ENCODE measurements at regions not wholly inside any gene's neighbourhood (a gene's known extent, or its start where the extent isn't known, plus 50 kb on each side); places are given as distances from the start of the nearest gene placed in this dataset.

GRCh38 chr6:47109281-47109680 is 67.1 kb upstream of the ADGRF1 start:
- Histone ChIP-seq H3K4me1 (ENCODE audit: control insufficient read depth, insufficient read depth, low read length) (no peaks in the 10 kb centered on the region), H3K36me3 (ENCODE audit: control insufficient read depth, insufficient read depth, low read length) (no peaks in the 10 kb centered on the region), H3K27ac (ENCODE audit: low read depth, low read length) (no peak overlapping the region), H3K4me3 (ENCODE audit: low read depth, low read length) (no peak overlapping the region), H3K27me3 (ENCODE audit: control insufficient read depth, insufficient read depth, low read length) (no peaks in the 10 kb centered on the region), H3K9me3 (ENCODE audit: control insufficient read depth, insufficient read depth, low read length) (no peaks in the 10 kb centered on the region)
- DNase-seq (ENCODE audit: low read depth in 4 of 6, low spot score in 6 of 6), result no peak
- 63% methylated on average over 1 of the region's 2 CpGs for WGBS (ENCODE audit: insufficient coverage)

GRCh38 chr6:47106721-47107197 is 64.6 kb upstream of the ADGRF1 start:
- Histone ChIP-seq H3K4me1 (ENCODE audit: control insufficient read depth, insufficient read depth, low read length) (no peaks in the 10 kb centered on the region), H3K27ac (ENCODE audit: low read depth, low read length) (no peak overlapping the region), H3K4me3 (ENCODE audit: low read depth, low read length) (no peak overlapping the region), H3K36me3 (ENCODE audit: control insufficient read depth, insufficient read depth, low read length) (no peaks in the 10 kb centered on the region), H3K27me3 (ENCODE audit: control insufficient read depth, insufficient read depth, low read length) (no peaks in the 10 kb centered on the region), H3K9me3 (ENCODE audit: control insufficient read depth, insufficient read depth, low read length) (no peaks in the 10 kb centered on the region)
- WGBS (ENCODE audit: insufficient coverage), result no CpG with 5 or more reads among the region's 3 CpGs
- no peak for DNase-seq (ENCODE audit: low read depth in 4 of 6, low spot score in 6 of 6)

DNA sequence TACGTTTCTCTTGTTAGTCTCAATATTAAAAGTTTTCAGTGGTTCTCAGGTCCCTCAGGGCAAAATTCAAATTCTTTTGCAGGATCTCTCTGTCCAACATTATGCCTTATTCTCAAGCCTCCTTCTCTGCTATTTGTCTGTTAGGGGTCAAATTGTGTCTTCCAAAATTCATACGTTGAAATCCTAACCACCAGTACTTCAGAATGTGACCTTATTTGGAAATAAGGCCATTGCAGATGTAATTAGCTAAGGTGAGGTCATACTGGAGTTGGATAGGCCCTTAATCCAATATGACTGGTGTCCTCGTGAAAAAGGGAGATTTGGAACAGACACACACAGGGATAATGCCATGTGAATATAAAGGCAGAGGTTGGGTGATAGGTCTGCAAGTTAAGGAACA is 64.1 kb upstream of the ADGRF1 start:
- no peak for DNase-seq (ENCODE audit: low read depth in 4 of 6, low spot score in 6 of 6)
- Histone ChIP-seq H3K4me3 (ENCODE audit: low read depth, low read length) (no peak overlapping the region), H3K36me3 (ENCODE audit: control insufficient read depth, insufficient read depth, low read length) (no peaks in the 10 kb centered on the region), H3K4me1 (ENCODE audit: control insufficient read depth, insufficient read depth, low read length) (no peaks in the 10 kb centered on the region), H3K27me3 (ENCODE audit: control insufficient read depth, insufficient read depth, low read length) (no peaks in the 10 kb centered on the region), H3K9me3 (ENCODE audit: control insufficient read depth, insufficient read depth, low read length) (no peaks in the 10 kb centered on the region), H3K27ac (ENCODE audit: low read depth, low read length) (no peak overlapping the region)
- no CpG with 5 or more reads among the region's 3 CpGs for WGBS (ENCODE audit: insufficient coverage)

GRCh38 chr6:47105469-47106178 is 63.5 kb upstream of the ADGRF1 start:
- H3K27ac ChIP-seq (ENCODE audit: low read depth, low read length), result no peak overlapping the region
- no peaks in the 10 kb centered on the region for H3K27me3 ChIP-seq (ENCODE audit: control insufficient read depth, insufficient read depth, low read length)
- DNase-seq (ENCODE audit: low read depth in 4 of 6, low spot score in 6 of 6), result no peak
- no peaks in the 10 kb centered on the region for H3K36me3 ChIP-seq (ENCODE audit: control insufficient read depth, insufficient read depth, low read length)
- no peaks in the 10 kb centered on the region for H3K9me3 ChIP-seq (ENCODE audit: control insufficient read depth, insufficient read depth, low read length)
- H3K4me3 ChIP-seq (ENCODE audit: low read depth, low read length), result no peak overlapping the region
- H3K4me1 ChIP-seq (ENCODE audit: control insufficient read depth, insufficient read depth, low read length), result no peaks in the 10 kb centered on the region
- 82% methylated on average over 10 of the region's 10 CpGs for WGBS (ENCODE audit: insufficient coverage)

DNA sequence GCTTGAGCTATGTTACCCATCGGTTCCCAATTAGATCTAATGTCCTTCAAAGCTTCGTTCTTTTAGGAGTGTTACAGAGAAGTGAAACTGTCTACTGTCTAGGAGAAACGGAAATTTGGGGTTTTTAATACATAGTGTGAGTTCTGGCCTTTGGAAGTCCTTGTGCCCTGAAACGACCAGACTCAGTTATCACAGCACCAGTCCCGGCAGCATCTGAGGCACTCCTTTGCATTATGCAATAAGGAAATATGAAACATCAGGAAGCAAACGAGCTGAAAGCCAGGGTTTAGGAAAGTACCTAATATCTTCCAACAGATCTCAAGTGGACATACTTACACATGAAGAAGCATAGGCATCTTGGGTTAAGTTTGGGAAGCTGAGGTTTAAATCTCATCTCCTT is 61.8 kb upstream of the ADGRF1 start:
- no peaks in the 10 kb centered on the region for H3K9me3 ChIP-seq (ENCODE audit: control insufficient read depth, insufficient read depth, low read length)
- no peak for DNase-seq (ENCODE audit: low read depth in 4 of 6, low spot score in 6 of 6)
- no peaks in the 10 kb centered on the region for H3K4me1 ChIP-seq (ENCODE audit: control insufficient read depth, insufficient read depth, low read length)
- H3K4me3 ChIP-seq (ENCODE audit: low read depth, low read length), result no peak overlapping the region
- H3K36me3 ChIP-seq (ENCODE audit: control insufficient read depth, insufficient read depth, low read length), result no peaks in the 10 kb centered on the region
- WGBS (ENCODE audit: insufficient coverage), result 90% methylated on average over 2 of the region's 6 CpGs
- no peak overlapping the region for H3K27ac ChIP-seq (ENCODE audit: low read depth, low read length)
- no peaks in the 10 kb centered on the region for H3K27me3 ChIP-seq (ENCODE audit: control insufficient read depth, insufficient read depth, low read length)

DNA sequence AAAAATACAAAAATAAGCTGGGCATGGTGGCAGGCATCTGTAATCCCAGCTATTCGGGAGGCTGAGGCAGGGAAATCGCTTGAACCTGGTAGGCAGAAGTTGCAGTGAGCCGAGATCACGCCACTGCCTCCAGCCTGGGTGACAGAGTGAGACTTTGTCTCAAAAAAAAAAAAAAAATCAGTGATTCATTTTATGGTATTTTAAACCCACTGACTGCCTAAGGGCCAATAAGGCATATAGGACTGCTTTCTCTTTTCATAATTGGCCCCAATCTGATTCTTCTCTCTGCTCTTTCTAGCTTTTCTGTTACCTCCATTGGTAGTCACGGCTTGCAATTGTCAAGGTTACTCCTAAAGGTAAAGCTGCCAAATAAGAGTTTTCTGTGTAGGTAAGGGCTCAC is 60.2 kb upstream of the ADGRF1 start:
- WGBS (ENCODE audit: insufficient coverage), result 100% methylated on average over 2 of the region's 5 CpGs
- Histone ChIP-seq H3K4me1 (ENCODE audit: control insufficient read depth, insufficient read depth, low read length) (no peaks in the 10 kb centered on the region), H3K9me3 (ENCODE audit: control insufficient read depth, insufficient read depth, low read length) (no peaks in the 10 kb centered on the region), H3K27me3 (ENCODE audit: control insufficient read depth, insufficient read depth, low read length) (no peaks in the 10 kb centered on the region), H3K36me3 (ENCODE audit: control insufficient read depth, insufficient read depth, low read length) (no peaks in the 10 kb centered on the region), H3K27ac (ENCODE audit: low read depth, low read length) (no peak overlapping the region), H3K4me3 (ENCODE audit: low read depth, low read length) (no peak overlapping the region)
- DNase-seq (ENCODE audit: low read depth in 4 of 6, low spot score in 6 of 6), result no peak

GRCh38 chr6:47098570-47098993 is 56.5 kb upstream of the ADGRF1 start:
- 96% methylated on average over 3 of the region's 6 CpGs for WGBS (ENCODE audit: insufficient coverage)

GRCh38 chr6:47097092-47097945 is 55.2 kb upstream of the ADGRF1 start:
- Histone ChIP-seq H3K9me3 (ENCODE audit: control insufficient read depth, insufficient read depth, low read length) (no peaks in the 10 kb centered on the region), H3K4me1 (ENCODE audit: control insufficient read depth, insufficient read depth, low read length) (peaks cover 8% of the 10 kb centered on the region), H3K36me3 (ENCODE audit: control insufficient read depth, insufficient read depth, low read length) (no peaks in the 10 kb centered on the region), H3K27me3 (ENCODE audit: control insufficient read depth, insufficient read depth, low read length) (no peaks in the 10 kb centered on the region), H3K4me3 (ENCODE audit: low read depth, low read length) (no peak overlapping the region), H3K27ac (ENCODE audit: low read depth, low read length) (peak overlapping the region; percentile 10)
- 61% methylated on average over 4 of the region's 8 CpGs for WGBS (ENCODE audit: insufficient coverage)
- DNase-seq (ENCODE audit: low read depth in 4 of 6, low spot score in 6 of 6), result peak in 4 of 6 donors; percentile 68 to 91 (median 76)

More at GRCh38 chr6:47098570-47098993, 56.5 kb upstream of the ADGRF1 start:
- Histone ChIP-seq H3K4me3 (ENCODE audit: low read depth, low read length) (no peak overlapping the region), H3K9me3 (ENCODE audit: control insufficient read depth, insufficient read depth, low read length) (no peaks in the 10 kb centered on the region), H3K27me3 (ENCODE audit: control insufficient read depth, insufficient read depth, low read length) (no peaks in the 10 kb centered on the region), H3K4me1 (ENCODE audit: control insufficient read depth, insufficient read depth, low read length) (peaks cover 8% of the 10 kb centered on the region), H3K27ac (ENCODE audit: low read depth, low read length) (no peak overlapping the region), H3K36me3 (ENCODE audit: control insufficient read depth, insufficient read depth, low read length) (no peaks in the 10 kb centered on the region)
- no peak for DNase-seq (ENCODE audit: low read depth in 4 of 6, low spot score in 6 of 6)

DNA sequence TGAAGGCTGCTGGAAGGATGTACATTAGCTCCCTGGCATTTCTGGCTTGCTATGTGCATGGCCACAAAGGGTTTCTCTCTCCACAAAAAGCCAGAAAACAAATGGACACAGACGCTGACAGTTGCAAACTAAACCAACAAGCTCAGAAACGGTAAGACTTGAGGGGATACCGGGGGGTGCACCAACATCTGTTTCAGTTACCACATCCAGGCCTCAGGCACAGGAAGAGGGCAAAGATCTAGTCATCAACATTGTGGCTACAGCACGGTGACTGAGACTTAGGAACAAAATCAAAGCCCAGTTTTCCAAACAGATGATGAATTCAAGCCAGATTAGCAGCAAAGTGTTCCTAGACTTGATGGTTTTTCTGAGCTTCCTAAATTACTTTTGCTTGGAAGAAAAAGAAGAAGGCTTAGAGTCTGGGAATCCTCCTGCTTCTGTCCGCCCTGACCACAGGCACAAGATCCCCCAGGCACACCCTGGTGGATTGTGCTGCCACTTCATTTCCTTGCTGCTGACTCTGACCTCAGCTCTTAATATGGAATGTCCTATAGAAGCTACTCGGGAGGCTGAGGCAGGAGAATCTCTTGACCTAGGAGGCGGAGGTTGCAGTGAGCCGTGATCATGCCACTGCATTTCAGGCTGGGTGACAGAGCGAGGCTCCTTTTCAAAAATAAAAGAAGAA is 54.2 kb upstream of the ADGRF1 start:
- Histone ChIP-seq H3K4me3 (ENCODE audit: low read depth, low read length) (no peak overlapping the region), H3K4me1 (ENCODE audit: control insufficient read depth, insufficient read depth, low read length) (peaks cover 10% of the 10 kb centered on the region), H3K27ac (ENCODE audit: low read depth, low read length) (no peak overlapping the region), H3K36me3 (ENCODE audit: control insufficient read depth, insufficient read depth, low read length) (no peaks in the 10 kb centered on the region), H3K27me3 (ENCODE audit: control insufficient read depth, insufficient read depth, low read length) (no peaks in the 10 kb centered on the region), H3K9me3 (ENCODE audit: control insufficient read depth, insufficient read depth, low read length) (no peaks in the 10 kb centered on the region)
- no peak for DNase-seq (ENCODE audit: low read depth in 4 of 6, low spot score in 6 of 6)
- WGBS (ENCODE audit: insufficient coverage), result 75% methylated on average over 4 of the region's 9 CpGs

Data from spinal cord (tissue), 9 donors.